C1 segment of cervical spinal cord (tissue), 14 donors: ENCODE measurements at regions not wholly inside any gene's neighbourhood (a gene's known extent, or its start where the extent isn't known, plus 50 kb on each side); places are given as distances from the start of the nearest gene placed in this dataset.

ENCODE experiments used
- DNase-seq, 14 donors: peaks; one replicate each; lab custom pipeline; 2025; lab: John Stamatoyannopoulos, UW

GRCh38 chr13:79084802-79085424 lies 321.1 kb downstream of the RBM26 start:
- DNase-seq, result no peak

GRCh38 chr13:79081942-79082341 lies 324.1 kb downstream of the RBM26 start:
- no peak for DNase-seq

GRCh38 chr13:79079351-79079839 lies 326.7 kb downstream of the RBM26 start:
- no peak for DNase-seq

- DNase-seq, result no peak
These were observed 330.4 kb downstream of the RBM26 start for GRCh38 chr13:79075703-79076102.

- no peak for DNase-seq
These were observed 335.6 kb downstream of the RBM26 start for GRCh38 chr13:79070343-79070974.

GRCh38 chr13:79062291-79062690 lies 343.8 kb downstream of the RBM26 start:
- DNase-seq, result no peak

DNA sequence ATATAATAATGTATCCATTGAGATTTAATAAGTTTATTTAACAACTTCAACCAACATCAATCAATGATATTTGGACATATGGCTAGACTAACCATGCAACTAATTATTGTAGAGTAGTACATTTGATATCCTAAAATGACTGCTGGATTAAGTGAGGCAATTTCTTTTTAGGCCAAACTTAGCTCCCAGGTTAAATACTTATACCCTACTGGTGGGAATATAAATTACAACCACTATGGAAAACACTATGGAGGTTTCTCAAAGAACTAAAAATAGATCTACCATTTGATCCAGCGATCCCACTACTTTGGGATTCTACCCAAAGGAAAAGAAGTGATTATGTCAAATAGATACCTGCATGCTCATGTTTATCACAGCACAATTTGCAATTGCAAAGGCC lies 345.8 kb downstream of the RBM26 start:
- DNase-seq, result no peak

DNA sequence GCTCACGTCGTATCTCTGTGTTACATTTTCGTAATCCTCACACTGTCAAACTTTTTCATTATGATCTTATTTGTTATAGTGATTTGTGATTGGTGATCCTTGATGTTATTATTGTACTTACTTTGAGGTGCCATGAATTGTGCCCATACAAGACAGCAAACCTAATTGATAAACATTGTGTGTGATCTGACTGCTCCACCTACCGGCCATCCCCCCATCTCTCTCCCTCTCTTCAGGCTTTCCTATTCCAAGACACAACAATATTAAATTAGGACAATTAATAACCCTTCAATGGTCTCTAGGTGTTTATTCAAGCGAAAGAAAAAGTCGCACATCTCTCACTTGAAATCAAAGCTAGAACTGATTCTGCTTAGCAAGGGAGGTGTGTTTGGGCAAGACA lies 349.3 kb downstream of the RBM26 start:
- DNase-seq, result no peak

DNA sequence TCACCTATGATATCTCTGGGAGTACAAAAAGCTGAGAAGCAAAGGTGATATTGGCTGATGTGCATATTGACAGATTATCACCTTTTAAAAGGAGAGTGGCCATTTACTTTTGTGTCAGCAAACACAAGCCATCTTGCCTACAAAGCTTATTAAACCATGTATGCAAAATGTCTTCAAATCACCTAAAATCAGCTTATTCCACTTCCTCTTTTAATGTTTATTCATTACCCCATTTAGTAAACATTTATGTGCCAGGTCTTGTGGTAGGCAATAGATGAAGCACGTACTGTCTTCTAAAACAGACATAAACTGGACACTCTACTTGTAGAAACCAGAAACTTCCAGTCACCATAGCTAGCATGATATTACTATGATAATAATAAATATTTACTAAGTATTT lies 354.6 kb downstream of the RBM26 start:
- no peak for DNase-seq

- DNase-seq, result no peak
These were observed 361.6 kb downstream of the RBM26 start for GRCh38 chr13:79044415-79044814.

DNA sequence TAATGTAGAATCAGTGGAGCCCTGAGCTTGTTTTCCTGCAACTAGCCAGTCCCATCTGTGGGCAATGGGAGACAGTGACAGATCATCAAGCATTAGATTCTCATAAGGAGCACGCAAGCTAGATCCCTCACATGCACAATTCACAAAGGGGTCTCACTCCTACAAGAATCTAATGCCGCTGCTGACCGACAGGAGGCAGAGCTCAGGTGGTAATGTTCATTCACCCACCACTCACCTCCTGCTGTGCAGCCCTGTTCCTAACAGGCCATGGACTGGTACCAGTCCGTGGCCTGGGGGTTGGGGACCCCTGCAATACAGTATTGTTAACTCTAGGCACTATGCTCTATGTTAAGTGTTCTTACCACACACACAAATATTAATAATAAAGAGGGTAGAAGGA lies 362.8 kb downstream of the RBM26 start:
- no peak for DNase-seq

DNA sequence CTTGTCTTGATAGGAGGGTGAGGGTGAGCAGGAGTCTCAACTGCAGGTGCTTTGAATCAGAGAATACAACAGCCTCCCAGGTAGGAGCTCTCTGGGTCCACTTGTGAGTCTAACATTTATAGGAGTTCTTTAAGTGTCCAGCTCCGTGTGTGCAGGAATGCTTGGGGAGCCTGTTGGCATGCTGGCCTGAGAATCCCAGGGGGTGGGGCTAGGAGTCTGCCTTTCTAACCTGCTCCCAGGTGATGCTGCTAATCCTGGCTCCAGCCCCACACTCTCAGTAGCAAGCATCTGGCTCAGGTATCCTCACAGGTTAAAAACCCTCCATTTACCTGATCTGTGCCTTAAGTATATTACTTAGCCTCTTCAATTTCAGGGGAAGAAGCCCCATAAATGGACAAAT lies 368.9 kb downstream of the RBM26 start:
- DNase-seq, result no peak

- no peak for DNase-seq
These were observed 371.7 kb downstream of the RBM26 start for GRCh38 chr13:79034341-79034740.

GRCh38 chr13:79030513-79030912 lies 371.6 kb upstream of the OBI1 start:
- DNase-seq, result no peak

DNA sequence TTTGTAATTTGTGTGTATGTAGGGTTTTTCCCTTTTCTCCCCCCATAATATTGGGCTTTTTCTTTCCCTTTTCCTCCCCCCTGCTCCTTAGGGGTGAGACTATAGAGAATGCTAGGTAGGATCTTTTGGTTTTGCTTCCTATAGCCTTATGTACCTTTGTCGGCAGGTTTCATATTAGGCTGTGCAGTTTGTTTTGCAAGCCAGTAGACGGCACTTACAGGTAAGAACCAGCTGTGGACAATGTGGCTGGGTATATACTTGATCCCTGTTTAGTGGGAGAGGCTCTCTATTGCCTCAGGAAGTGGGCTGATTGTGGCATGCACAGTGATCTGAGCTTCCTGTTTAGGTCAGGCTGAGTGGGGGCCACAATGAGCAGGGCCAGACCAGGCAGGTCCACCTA lies 359.2 kb upstream of the OBI1 start:
- no peak for DNase-seq

DNA sequence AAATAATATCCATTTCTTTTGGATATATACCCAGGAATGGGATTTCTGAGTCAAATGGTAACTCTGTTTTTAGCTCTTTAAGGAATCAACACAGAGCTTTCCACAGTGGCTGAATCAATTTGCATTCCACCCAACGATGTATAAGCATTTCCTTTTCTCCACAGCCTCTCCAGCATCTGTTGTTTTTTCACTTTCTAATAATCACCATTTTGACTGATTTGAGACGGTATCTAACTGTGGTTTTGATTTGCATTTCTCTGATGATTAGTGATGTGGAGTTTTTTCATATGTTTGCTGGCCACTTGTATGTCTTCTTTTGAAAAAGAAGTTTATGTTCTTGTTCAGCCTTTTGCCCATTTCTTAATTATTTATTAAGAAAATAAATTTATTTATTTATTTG lies 352.2 kb upstream of the OBI1 start:
- DNase-seq, result no peak

- DNase-seq, result no peak
These were observed 345.3 kb upstream of the OBI1 start for GRCh38 chr13:79003989-79004898.

GRCh38 chr13:78999494-78999893 lies 340.5 kb upstream of the OBI1 start:
- no peak for DNase-seq

GRCh38 chr13:78998630-78999315 lies 339.8 kb upstream of the OBI1 start:
- no peak for DNase-seq

DNA sequence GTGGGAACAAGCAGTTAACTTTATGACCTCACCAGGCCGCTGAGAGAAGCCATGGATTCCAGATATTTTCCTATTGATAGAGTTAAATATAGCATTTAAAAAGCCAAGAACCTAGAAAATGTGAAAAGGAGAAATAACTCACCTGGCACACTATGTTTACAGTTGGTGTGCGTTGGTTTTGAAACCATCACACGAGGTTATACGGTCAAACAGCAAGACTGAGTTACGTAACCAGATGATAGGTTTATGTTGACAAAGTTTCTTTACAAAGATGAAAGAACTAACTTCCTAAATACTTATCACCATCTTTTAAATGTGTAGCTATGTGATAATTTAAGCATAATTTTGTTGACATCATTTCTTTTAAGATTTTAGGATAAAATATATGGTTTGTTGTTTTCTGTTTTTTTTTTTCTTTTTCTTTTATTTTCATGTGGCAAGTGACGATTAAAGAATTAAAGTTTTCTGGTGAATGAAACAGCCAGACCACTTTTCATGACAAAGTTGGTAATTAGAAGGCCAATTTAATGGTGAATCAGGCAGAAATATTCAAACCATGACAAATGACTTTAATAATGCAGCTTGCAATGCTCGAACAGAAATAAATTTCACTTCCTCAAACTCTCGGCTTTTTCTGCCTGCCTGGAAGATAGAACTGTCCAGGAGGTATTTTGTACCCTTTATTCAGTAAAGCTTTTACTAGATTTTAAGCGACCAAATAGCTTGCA lies 339.1 kb upstream of the OBI1 start:
- DNase-seq, result no peak

DNA sequence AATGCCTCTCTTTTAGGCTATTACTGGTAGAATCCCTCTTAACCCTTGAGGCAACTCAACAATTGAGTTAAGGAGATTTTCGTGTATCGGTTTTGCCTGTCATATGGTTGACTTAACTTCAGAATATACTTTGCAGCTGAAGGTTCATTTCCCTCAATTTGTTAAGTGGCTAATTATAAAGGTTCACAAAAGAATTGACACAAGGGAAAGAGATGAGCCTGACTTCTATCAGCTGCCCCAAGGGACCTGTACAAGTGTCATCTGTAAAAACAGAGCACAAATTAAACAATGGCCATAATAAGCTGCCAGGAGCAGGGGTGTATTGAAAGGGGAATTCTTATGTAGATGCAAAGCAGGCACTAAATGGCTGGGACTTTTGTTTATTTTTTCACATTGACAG lies 334.8 kb upstream of the OBI1 start:
- no peak for DNase-seq
